ENCODE measurements at regions not wholly inside any gene's neighbourhood (a gene's known extent, or its start where the extent isn't known, plus 50 kb on each side); places are given as distances from the start of the nearest gene placed in this dataset.
A peak's percentile ranks its signal among the peaks of the same experiment; 100 is the strongest.

GRCh38 chr4:187190390-187190789, 466.7 kb upstream of the FAT1 start:
- H3K27ac ChIP-seq (ENCODE audit: low read depth), result no peak overlapping the region
- no peaks in the 10 kb centered on the region for H3K4me1 ChIP-seq (ENCODE audit: insufficient read depth)
- no peak for DNase-seq (ENCODE audit: extremely low spot score)
- no peak overlapping the region for H3K4me3 ChIP-seq (ENCODE audit: low read depth, low read length)
- no peaks in the 10 kb centered on the region for H3K36me3 ChIP-seq (ENCODE audit: insufficient read depth)
- WGBS, result 44% methylated on average over 1 of the region's 1 CpG

- 81% methylated on average over 5 of the region's 5 CpGs for WGBS
- Histone ChIP-seq H3K4me1 (ENCODE audit: insufficient read depth) (no peaks in the 10 kb centered on the region), H3K36me3 (ENCODE audit: insufficient read depth) (no peaks in the 10 kb centered on the region), H3K4me3 (ENCODE audit: low read depth, low read length) (no peak overlapping the region), H3K27ac (ENCODE audit: low read depth) (no peak overlapping the region)
- DNase-seq (ENCODE audit: extremely low spot score), result no peak
Measured at GRCh38 chr4:187191676-187192075, 468.0 kb upstream of the FAT1 start.

GRCh38 chr4:187192266-187192665, 468.6 kb upstream of the FAT1 start:
- no peak overlapping the region for H3K27ac ChIP-seq (ENCODE audit: low read depth)
- WGBS, result 97% methylated on average over 9 of the region's 9 CpGs

GRCh38 chr4:187193141-187193540, 469.5 kb upstream of the FAT1 start:
- no peak for DNase-seq (ENCODE audit: extremely low spot score)
- Histone ChIP-seq H3K4me3 (ENCODE audit: low read depth, low read length) (no peak overlapping the region), H3K27ac (ENCODE audit: low read depth) (no peak overlapping the region), H3K4me1 (ENCODE audit: insufficient read depth) (no peaks in the 10 kb centered on the region), H3K36me3 (ENCODE audit: insufficient read depth) (no peaks in the 10 kb centered on the region)
- WGBS, result 75% methylated on average over 3 of the region's 3 CpGs

More at GRCh38 chr4:187192266-187192665, 468.6 kb upstream of the FAT1 start:
- no peak overlapping the region for H3K4me3 ChIP-seq (ENCODE audit: low read depth, low read length)
- no peak for DNase-seq (ENCODE audit: extremely low spot score)
- no peaks in the 10 kb centered on the region for H3K4me1 ChIP-seq (ENCODE audit: insufficient read depth)
- no peaks in the 10 kb centered on the region for H3K36me3 ChIP-seq (ENCODE audit: insufficient read depth)

GRCh38 chr4:187204389-187204918, 480.8 kb upstream of the FAT1 start:
- no peak overlapping the region for H3K4me3 ChIP-seq (ENCODE audit: low read depth, low read length)
- H3K4me1 ChIP-seq (ENCODE audit: insufficient read depth), result no peaks in the 10 kb centered on the region
- H3K27ac ChIP-seq (ENCODE audit: low read depth), result no peak overlapping the region
- DNase-seq (ENCODE audit: extremely low spot score), result no peak
- 76% methylated on average over 5 of the region's 5 CpGs for WGBS
- H3K36me3 ChIP-seq (ENCODE audit: insufficient read depth), result no peaks in the 10 kb centered on the region

GRCh38 chr4:187207931-187208330, 484.3 kb upstream of the FAT1 start:
- DNase-seq (ENCODE audit: extremely low spot score), result no peak
- Histone ChIP-seq H3K36me3 (ENCODE audit: insufficient read depth) (no peaks in the 10 kb centered on the region), H3K4me1 (ENCODE audit: insufficient read depth) (no peaks in the 10 kb centered on the region), H3K4me3 (ENCODE audit: low read depth, low read length) (no peak overlapping the region), H3K27ac (ENCODE audit: low read depth) (no peak overlapping the region)
- 86% methylated on average over 3 of the region's 3 CpGs for WGBS

GRCh38 chr4:187208651-187209050, 485.0 kb upstream of the FAT1 start:
- Histone ChIP-seq H3K36me3 (ENCODE audit: insufficient read depth) (no peaks in the 10 kb centered on the region), H3K4me1 (ENCODE audit: insufficient read depth) (no peaks in the 10 kb centered on the region), H3K4me3 (ENCODE audit: low read depth, low read length) (no peak overlapping the region), H3K27ac (ENCODE audit: low read depth) (no peak overlapping the region)
- 95% methylated on average over 2 of the region's 2 CpGs for WGBS
- no peak for DNase-seq (ENCODE audit: extremely low spot score)

GRCh38 chr4:187209921-187210613, 486.4 kb upstream of the FAT1 start:
- peak; percentile 26 for DNase-seq (ENCODE audit: extremely low spot score)
- Histone ChIP-seq H3K27ac (ENCODE audit: low read depth) (peak overlapping the region; percentile 43), H3K36me3 (ENCODE audit: insufficient read depth) (no peaks in the 10 kb centered on the region), H3K4me3 (ENCODE audit: low read depth, low read length) (no peak overlapping the region), H3K4me1 (ENCODE audit: insufficient read depth) (no peaks in the 10 kb centered on the region)
- 50% methylated on average over 11 of the region's 11 CpGs for WGBS

GRCh38 chr4:187212446-187213080, 488.9 kb upstream of the FAT1 start:
- no peak overlapping the region for H3K27ac ChIP-seq (ENCODE audit: low read depth)
- no peak overlapping the region for H3K4me3 ChIP-seq (ENCODE audit: low read depth, low read length)
- H3K36me3 ChIP-seq (ENCODE audit: insufficient read depth), result no peaks in the 10 kb centered on the region
- DNase-seq (ENCODE audit: extremely low spot score), result no peak
- H3K4me1 ChIP-seq (ENCODE audit: insufficient read depth), result no peaks in the 10 kb centered on the region
- 54% methylated on average over 9 of the region's 9 CpGs for WGBS

- no peak overlapping the region for H3K4me3 ChIP-seq (ENCODE audit: low read depth, low read length)
- H3K36me3 ChIP-seq (ENCODE audit: insufficient read depth), result no peaks in the 10 kb centered on the region
- no peaks in the 10 kb centered on the region for H3K4me1 ChIP-seq (ENCODE audit: insufficient read depth)
- no peak for DNase-seq (ENCODE audit: extremely low spot score)
- no peak overlapping the region for H3K27ac ChIP-seq (ENCODE audit: low read depth)
- WGBS, result 94% methylated on average over 17 of the region's 17 CpGs
Measured at GRCh38 chr4:187215438-187215837, 491.8 kb upstream of the FAT1 start.

GRCh38 chr4:187218705-187219245, 495.1 kb upstream of the FAT1 start:
- Histone ChIP-seq H3K36me3 (ENCODE audit: insufficient read depth) (no peaks in the 10 kb centered on the region), H3K4me3 (ENCODE audit: low read depth, low read length) (no peak overlapping the region), H3K27ac (ENCODE audit: low read depth) (peak overlapping the region; percentile 7), H3K4me1 (ENCODE audit: insufficient read depth) (no peaks in the 10 kb centered on the region)
- 53% methylated on average over 20 of the region's 20 CpGs for whole genome bisulfite sequencing
- no peak for DNase-seq (ENCODE audit: extremely low spot score)

GRCh38 chr4:187224560-187224959, 500.9 kb upstream of the FAT1 start:
- Histone ChIP-seq H3K4me1 (ENCODE audit: insufficient read depth) (no peaks in the 10 kb centered on the region), H3K4me3 (ENCODE audit: low read depth, low read length) (no peak overlapping the region), H3K27ac (ENCODE audit: low read depth) (no peak overlapping the region), H3K36me3 (ENCODE audit: insufficient read depth) (no peaks in the 10 kb centered on the region)
- no peak for DNase-seq (ENCODE audit: extremely low spot score)
- 54% methylated on average over 5 of the region's 5 CpGs for WGBS

- H3K4me1 ChIP-seq (ENCODE audit: insufficient read depth), result no peaks in the 10 kb centered on the region
- DNase-seq (ENCODE audit: extremely low spot score), result peak; percentile 14
- no peaks in the 10 kb centered on the region for H3K36me3 ChIP-seq (ENCODE audit: insufficient read depth)
- H3K27ac ChIP-seq (ENCODE audit: low read depth), result no peak overlapping the region
- 77% methylated on average over 6 of the region's 6 CpGs for WGBS
- no peak overlapping the region for H3K4me3 ChIP-seq (ENCODE audit: low read depth, low read length)
Measured at GRCh38 chr4:187227907-187228704, 504.4 kb upstream of the FAT1 start.

Measured in urinary bladder (tissue), 3 donors.